ENCODE measurements at regions not wholly inside any gene's neighbourhood (a gene's known extent, or its start where the extent isn't known, plus 50 kb on each side); places are given as distances from the start of the nearest gene placed in this dataset.
A peak's percentile ranks its signal among the peaks of the same experiment; 100 is the strongest.
"Not testable (repeated sequence)": the region's sequence is repeated elsewhere in the genome, so short reads cannot be mapped to it uniquely, and the experiment has no call there.

- DNase-seq, result peak in 1 of 3 donors; percentile 8
- ChIA-PET CTCF (no interaction called here), POLR2A (no interaction called here)
- 96% methylated on average over 5 of the region's 9 CpGs for WGBS (ENCODE audit: insufficient coverage)
- Histone ChIP-seq H3K27ac (ENCODE audit: insufficient read depth in 1 of 2, low read depth in 1 of 2, low read length in 2 of 2, poor library complexity in 1 of 2, severe bottlenecking in 2 of 2) (no peak overlapping the region), H3K36me3 (ENCODE audit: control insufficient read depth in 4 of 4, insufficient read depth in 4 of 4, low read length in 3 of 4) (no peaks in the 10 kb centered on the region), H3K9me3 (ENCODE audit: control extremely low read depth in 1 of 5, control insufficient read depth in 4 of 5, insufficient read depth in 2 of 5, low read depth in 1 of 5, low read length in 4 of 5) (peaks cover 0 to 5% (median 0%) of the 10 kb centered on the region in 5 experiments), H3K4me3 (ENCODE audit: control insufficient read depth in 1 of 7, extremely low read depth in 1 of 7, insufficient read depth in 4 of 7, low read depth in 2 of 7, low read length in 6 of 7) (no peak overlapping the region), H3K27me3 (replicated peaks in 2 of 5; ENCODE audit: control insufficient read depth in 4 of 5, insufficient read depth in 5 of 5, low read length in 4 of 5) (no peaks in the 10 kb centered on the region), H3K4me1 (ENCODE audit: control extremely low read depth in 1 of 4, control insufficient read depth in 4 of 4, insufficient read depth in 4 of 4, low read length in 3 of 4) (no peaks in the 10 kb centered on the region)
These were observed 155.8 kb upstream of the APC start for GRCh38 chr5:112581811-112582320.

- DNase-seq, result no peak
- 100% methylated on average over 4 of the region's 4 CpGs for WGBS (ENCODE audit: insufficient coverage)
- Histone ChIP-seq H3K27me3 (replicated peaks in 2 of 5; ENCODE audit: control insufficient read depth in 4 of 5, insufficient read depth in 5 of 5, low read length in 4 of 5) (no peaks in the 10 kb centered on the region), H3K36me3 (ENCODE audit: control insufficient read depth in 4 of 4, insufficient read depth in 4 of 4, low read length in 3 of 4) (no peaks in the 10 kb centered on the region), H3K4me1 (ENCODE audit: control extremely low read depth in 1 of 4, control insufficient read depth in 4 of 4, insufficient read depth in 4 of 4, low read length in 3 of 4) (no peaks in the 10 kb centered on the region), H3K4me3 (ENCODE audit: control insufficient read depth in 1 of 7, extremely low read depth in 1 of 7, insufficient read depth in 4 of 7, low read depth in 2 of 7, low read length in 6 of 7) (no peak overlapping the region), H3K27ac (ENCODE audit: insufficient read depth in 1 of 2, low read depth in 1 of 2, low read length in 2 of 2, poor library complexity in 1 of 2, severe bottlenecking in 2 of 2) (no peak overlapping the region), H3K9me3 (ENCODE audit: control extremely low read depth in 1 of 5, control insufficient read depth in 4 of 5, insufficient read depth in 2 of 5, low read depth in 1 of 5, low read length in 4 of 5) (peaks cover 0 to 5% (median 0%) of the 10 kb centered on the region in 5 experiments)
- POLR2A ChIA-PET, result no interaction called here
- CTCF ChIA-PET, result no interaction called here
These were observed 154.5 kb upstream of the APC start for GRCh38 chr5:112583166-112583565.

GRCh38 chr5:112584781-112585180 is 152.9 kb upstream of the APC start:
- no peak overlapping the region for H3K4me3 ChIP-seq (ENCODE audit: control insufficient read depth in 1 of 7, extremely low read depth in 1 of 7, insufficient read depth in 4 of 7, low read depth in 2 of 7, low read length in 6 of 7)
- no peak overlapping the region for H3K27ac ChIP-seq (ENCODE audit: insufficient read depth in 1 of 2, low read depth in 1 of 2, low read length in 2 of 2, poor library complexity in 1 of 2, severe bottlenecking in 2 of 2)
- POLR2A ChIA-PET, result no interaction called here
- peaks cover 0 to 5% (median 0%) of the 10 kb centered on the region in 5 experiments for H3K9me3 ChIP-seq (ENCODE audit: control extremely low read depth in 1 of 5, control insufficient read depth in 4 of 5, insufficient read depth in 2 of 5, low read depth in 1 of 5, low read length in 4 of 5)
- no peaks in the 10 kb centered on the region for H3K4me1 ChIP-seq (ENCODE audit: control extremely low read depth in 1 of 4, control insufficient read depth in 4 of 4, insufficient read depth in 4 of 4, low read length in 3 of 4)
- 100% methylated on average over 1 of the region's 2 CpGs for WGBS (ENCODE audit: insufficient coverage)
- CTCF ChIA-PET, result no interaction called here
- H3K27me3 ChIP-seq (replicated peaks in 2 of 5; ENCODE audit: control insufficient read depth in 4 of 5, insufficient read depth in 5 of 5, low read length in 4 of 5), result no peaks in the 10 kb centered on the region
- DNase-seq, result no peak
- H3K36me3 ChIP-seq (ENCODE audit: control insufficient read depth in 4 of 4, insufficient read depth in 4 of 4, low read length in 3 of 4), result no peaks in the 10 kb centered on the region

- Histone ChIP-seq H3K27me3 (replicated peaks in 2 of 5; ENCODE audit: control insufficient read depth in 4 of 5, insufficient read depth in 5 of 5, low read length in 4 of 5) (no peaks in the 10 kb centered on the region), H3K27ac (ENCODE audit: insufficient read depth in 1 of 2, low read depth in 1 of 2, low read length in 2 of 2, poor library complexity in 1 of 2, severe bottlenecking in 2 of 2) (no peak overlapping the region), H3K4me1 (ENCODE audit: control extremely low read depth in 1 of 4, control insufficient read depth in 4 of 4, insufficient read depth in 4 of 4, low read length in 3 of 4) (no peaks in the 10 kb centered on the region), H3K9me3 (ENCODE audit: control extremely low read depth in 1 of 5, control insufficient read depth in 4 of 5, insufficient read depth in 2 of 5, low read depth in 1 of 5, low read length in 4 of 5) (peaks cover 0 to 2% (median 0%) of the 10 kb centered on the region in 5 experiments), H3K36me3 (ENCODE audit: control insufficient read depth in 4 of 4, insufficient read depth in 4 of 4, low read length in 3 of 4) (no peaks in the 10 kb centered on the region), H3K4me3 (ENCODE audit: control insufficient read depth in 1 of 7, extremely low read depth in 1 of 7, insufficient read depth in 4 of 7, low read depth in 2 of 7, low read length in 6 of 7) (no peak overlapping the region)
- no peak for DNase-seq
- CTCF ChIA-PET, result no interaction called here
- 94% methylated on average over 4 of the region's 8 CpGs for WGBS (ENCODE audit: insufficient coverage)
- POLR2A ChIA-PET, result no interaction called here
These were observed 151.1 kb upstream of the APC start for GRCh38 chr5:112586596-112587062.

- WGBS (ENCODE audit: insufficient coverage), result 100% methylated on average over 1 of the region's 1 CpG
- H3K27me3 ChIP-seq (replicated peaks in 2 of 5; ENCODE audit: control insufficient read depth in 4 of 5, insufficient read depth in 5 of 5, low read length in 4 of 5), result peaks cover 0 to 13% (median 3%) of the 10 kb centered on the region in 5 experiments
- H3K4me1 ChIP-seq (ENCODE audit: control extremely low read depth in 1 of 4, control insufficient read depth in 4 of 4, insufficient read depth in 4 of 4, low read length in 3 of 4); POLR2A ChIA-PET; H3K4me3 ChIP-seq (ENCODE audit: control insufficient read depth in 1 of 7, extremely low read depth in 1 of 7, insufficient read depth in 4 of 7, low read depth in 2 of 7, low read length in 6 of 7); H3K36me3 ChIP-seq (ENCODE audit: control insufficient read depth in 4 of 4, insufficient read depth in 4 of 4, low read length in 3 of 4); H3K27ac ChIP-seq (ENCODE audit: insufficient read depth in 1 of 2, low read depth in 1 of 2, low read length in 2 of 2, poor library complexity in 1 of 2, severe bottlenecking in 2 of 2); DNase-seq; H3K9me3 ChIP-seq (ENCODE audit: control extremely low read depth in 1 of 5, control insufficient read depth in 4 of 5, insufficient read depth in 2 of 5, low read depth in 1 of 5, low read length in 4 of 5); CTCF ChIA-PET: not testable (repeated sequence)
These were observed 146.8 kb upstream of the APC start for GRCh38 chr5:112590858-112591257.

GRCh38 chr5:112594095-112594850 is 143.4 kb upstream of the APC start:
- Histone ChIP-seq H3K27ac (ENCODE audit: insufficient read depth in 1 of 2, low read depth in 1 of 2, low read length in 2 of 2, poor library complexity in 1 of 2, severe bottlenecking in 2 of 2) (no peak overlapping the region), H3K36me3 (ENCODE audit: control insufficient read depth in 4 of 4, insufficient read depth in 4 of 4, low read length in 3 of 4) (no peaks in the 10 kb centered on the region), H3K4me3 (ENCODE audit: control insufficient read depth in 1 of 7, extremely low read depth in 1 of 7, insufficient read depth in 4 of 7, low read depth in 2 of 7, low read length in 6 of 7) (no peak overlapping the region), H3K4me1 (ENCODE audit: control extremely low read depth in 1 of 4, control insufficient read depth in 4 of 4, insufficient read depth in 4 of 4, low read length in 3 of 4) (no peaks in the 10 kb centered on the region), H3K9me3 (ENCODE audit: control extremely low read depth in 1 of 5, control insufficient read depth in 4 of 5, insufficient read depth in 2 of 5, low read depth in 1 of 5, low read length in 4 of 5) (no peaks in the 10 kb centered on the region), H3K27me3 (replicated peaks in 2 of 5; ENCODE audit: control insufficient read depth in 4 of 5, insufficient read depth in 5 of 5, low read length in 4 of 5) (peaks cover 0 to 26% (median 3%) of the 10 kb centered on the region in 5 experiments)
- CTCF ChIA-PET, result no interaction called here
- 93% methylated on average over 4 of the region's 6 CpGs for WGBS (ENCODE audit: insufficient coverage)
- no peak for DNase-seq
- POLR2A ChIA-PET, result no interaction called here

GRCh38 chr5:112594941-112595340 is 142.7 kb upstream of the APC start:
- Histone ChIP-seq H3K9me3 (ENCODE audit: control extremely low read depth in 1 of 5, control insufficient read depth in 4 of 5, insufficient read depth in 2 of 5, low read depth in 1 of 5, low read length in 4 of 5) (no peaks in the 10 kb centered on the region), H3K36me3 (ENCODE audit: control insufficient read depth in 4 of 4, insufficient read depth in 4 of 4, low read length in 3 of 4) (no peaks in the 10 kb centered on the region), H3K4me1 (ENCODE audit: control extremely low read depth in 1 of 4, control insufficient read depth in 4 of 4, insufficient read depth in 4 of 4, low read length in 3 of 4) (no peaks in the 10 kb centered on the region), H3K27ac (ENCODE audit: insufficient read depth in 1 of 2, low read depth in 1 of 2, low read length in 2 of 2, poor library complexity in 1 of 2, severe bottlenecking in 2 of 2) (no peak overlapping the region), H3K27me3 (replicated peaks in 2 of 5; ENCODE audit: control insufficient read depth in 4 of 5, insufficient read depth in 5 of 5, low read length in 4 of 5) (peaks cover 0 to 26% (median 3%) of the 10 kb centered on the region in 5 experiments), H3K4me3 (ENCODE audit: control insufficient read depth in 1 of 7, extremely low read depth in 1 of 7, insufficient read depth in 4 of 7, low read depth in 2 of 7, low read length in 6 of 7) (no peak overlapping the region)
- 86% methylated on average over 1 of the region's 1 CpG for WGBS (ENCODE audit: insufficient coverage)
- POLR2A ChIA-PET, result no interaction called here
- DNase-seq, result no peak
- CTCF ChIA-PET, result no interaction called here

Measured in common myeloid progenitor, CD34-positive (primary cell).